CD4-positive, alpha-beta T cell treated with Interleukin-17A for 1 hour (primary cell): ENCODE measurements at regions not wholly inside any gene's neighbourhood (a gene's known extent, or its start where the extent isn't known, plus 50 kb on each side); places are given as distances from the start of the nearest gene placed in this dataset.

Experiments used
- DNase-seq: peaks from one replicate; pipeline ENCODE4 v3.0.0-alpha.2; 2020

- DNase-seq, result no peak
These were observed 235.4 kb upstream of the SESN3 start for GRCh38 chr11:95466416-95466815.

GRCh38 chr11:95465887-95466286 is 234.9 kb upstream of the SESN3 start:
- DNase-seq, result no peak

- DNase-seq, result no peak
These were observed 230.9 kb upstream of the SESN3 start for GRCh38 chr11:95461858-95462257.

- no peak for DNase-seq
These were observed 230.3 kb upstream of the SESN3 start for GRCh38 chr11:95461348-95461747.

- DNase-seq, result no peak
These were observed 228.5 kb upstream of the SESN3 start for GRCh38 chr11:95459291-95460042.

GRCh38 chr11:95456714-95457491 is 225.9 kb upstream of the SESN3 start:
- DNase-seq, result no peak

- no peak for DNase-seq
These were observed 224.4 kb upstream of the SESN3 start for GRCh38 chr11:95455228-95455970.

- DNase-seq, result no peak
These were observed 222.7 kb upstream of the SESN3 start for GRCh38 chr11:95453616-95454171.

GRCh38 chr11:95451682-95452081 is 220.7 kb upstream of the SESN3 start:
- DNase-seq, result no peak

- no peak for DNase-seq
These were observed 220.3 kb upstream of the SESN3 start for GRCh38 chr11:95451261-95451660.

GRCh38 chr11:95450547-95451123 is 219.6 kb upstream of the SESN3 start:
- DNase-seq, result no peak

GRCh38 chr11:95445746-95446333 is 214.8 kb upstream of the SESN3 start:
- DNase-seq, result no peak

- DNase-seq, result no peak
These were observed 213.6 kb upstream of the SESN3 start for GRCh38 chr11:95444309-95445241.

- peak; percentile 36 for DNase-seq
These were observed 212.4 kb upstream of the SESN3 start for GRCh38 chr11:95443386-95443785.

- no peak for DNase-seq
These were observed 211.6 kb upstream of the SESN3 start for GRCh38 chr11:95442531-95443050.

GRCh38 chr11:95435628-95436353 is 204.8 kb upstream of the SESN3 start:
- no peak for DNase-seq

GRCh38 chr11:95435192-95435591 is 204.2 kb upstream of the SESN3 start:
- no peak for DNase-seq

GRCh38 chr11:95434489-95435057 is 203.6 kb upstream of the SESN3 start:
- DNase-seq, result no peak

GRCh38 chr11:95434009-95434408 is 203.0 kb upstream of the SESN3 start:
- no peak for DNase-seq
